ENCODE measurements at regions not wholly inside any gene's neighbourhood (a gene's known extent, or its start where the extent isn't known, plus 50 kb on each side); places are given as distances from the start of the nearest gene placed in this dataset.
A peak's percentile ranks its signal among the peaks of the same experiment; 100 is the strongest.

DNA sequence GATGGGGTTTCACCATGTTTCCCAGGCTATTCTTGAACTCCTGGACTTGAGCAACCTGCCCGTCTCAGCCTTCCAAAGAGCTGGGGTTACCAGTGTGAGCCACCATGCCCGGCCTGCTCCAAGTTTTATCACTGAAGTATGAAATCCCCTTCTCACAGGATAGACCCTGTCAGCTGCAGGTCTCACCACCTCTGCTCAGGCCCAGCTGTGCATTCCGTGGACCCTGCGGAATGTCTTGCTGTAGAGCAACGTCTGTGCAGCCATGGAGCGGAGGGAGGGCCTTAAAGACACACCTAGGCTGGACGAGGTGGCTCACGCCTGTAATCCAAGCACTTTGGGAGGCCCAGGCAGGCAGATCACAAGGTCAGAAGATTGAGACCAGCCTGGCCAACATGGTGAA is 625.4 kb downstream of the BRD1 start:
- DNase-seq: peak in 1 of 2 experiments; percentile 3

DNA sequence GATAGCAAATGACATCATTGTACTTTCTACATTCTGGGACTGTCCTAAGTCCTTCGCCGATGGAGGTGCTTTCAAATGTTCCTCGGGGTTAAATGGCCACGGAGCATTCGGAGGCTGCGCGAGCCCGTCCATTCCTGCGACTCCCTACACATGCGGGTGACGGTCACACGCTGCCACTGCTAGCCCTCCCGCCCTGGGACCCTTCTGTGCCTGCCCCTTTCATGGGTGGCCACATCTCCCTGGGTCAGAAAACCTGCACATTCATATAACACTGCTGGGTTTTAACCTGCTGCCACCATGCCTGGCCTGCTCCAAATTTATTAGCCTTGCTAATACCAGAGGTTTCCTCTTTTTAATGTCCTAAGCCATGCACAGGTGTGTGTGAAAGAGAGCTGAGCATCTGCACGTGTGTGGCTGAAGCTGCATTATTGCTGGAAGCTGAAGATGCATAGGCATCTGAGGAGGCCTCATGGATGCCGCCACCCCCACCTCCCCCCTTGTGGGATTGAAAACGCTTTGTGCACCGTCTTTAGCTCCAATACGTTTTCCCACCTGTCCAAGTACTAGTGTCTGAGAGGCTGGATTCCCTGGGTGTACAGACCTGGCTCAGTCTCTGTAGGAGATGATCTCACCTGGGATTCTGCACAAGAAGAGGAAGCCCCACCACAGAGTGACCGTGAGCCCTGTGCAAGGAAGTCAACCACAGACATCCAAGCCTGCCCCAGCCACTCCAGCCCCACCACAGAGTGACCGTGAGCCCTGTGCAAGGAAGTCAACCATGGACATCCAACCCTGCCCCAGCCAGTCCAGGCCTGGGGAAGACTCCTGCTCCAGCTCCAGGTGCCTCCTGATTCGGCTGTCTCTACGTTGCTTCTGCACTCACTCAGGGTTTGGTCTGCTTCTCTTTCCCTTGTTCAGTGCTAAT is 626.4 kb downstream of the BRD1 start:
- DNase-seq: no peak

DNA sequence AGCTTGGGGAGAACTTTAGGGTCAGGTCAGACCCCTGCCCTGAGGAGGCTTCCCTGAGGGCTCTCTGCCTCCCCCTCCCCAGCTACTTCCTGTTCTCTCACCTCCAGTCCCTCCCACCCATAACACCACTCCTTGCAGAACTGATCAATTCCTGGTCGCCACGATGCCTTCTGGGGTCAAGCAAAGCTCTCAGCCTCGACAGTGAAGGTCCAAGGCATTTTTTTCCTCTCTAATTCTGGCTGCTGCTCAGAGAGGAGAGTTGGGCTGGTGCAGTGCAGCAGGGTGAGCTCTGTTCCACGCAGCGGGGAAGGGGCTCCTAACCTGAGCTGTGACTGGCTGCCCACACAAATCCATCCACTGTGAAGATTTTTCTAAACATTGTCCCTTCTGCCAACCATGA is 628.4 kb downstream of the BRD1 start:
- no peak for DNase-seq

DNA sequence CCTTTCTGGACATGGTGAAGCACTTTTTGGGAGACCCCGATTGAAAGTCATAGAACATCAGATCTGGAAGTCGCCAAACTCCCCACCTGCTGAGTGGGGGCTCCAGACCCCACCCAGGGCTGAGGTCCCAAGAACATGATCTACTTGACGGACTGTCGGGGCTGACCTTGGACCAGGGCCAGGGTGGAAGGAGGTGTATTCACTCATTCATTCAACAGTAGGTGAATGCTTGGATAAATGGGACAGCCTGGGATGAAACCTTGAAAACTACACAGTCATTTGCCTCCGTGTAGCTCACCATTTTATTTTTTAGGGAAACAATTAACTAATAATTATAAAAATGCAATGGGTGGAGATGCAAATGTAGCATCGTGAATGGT is 629.0 kb downstream of the BRD1 start:
- no peak for DNase-seq

DNA sequence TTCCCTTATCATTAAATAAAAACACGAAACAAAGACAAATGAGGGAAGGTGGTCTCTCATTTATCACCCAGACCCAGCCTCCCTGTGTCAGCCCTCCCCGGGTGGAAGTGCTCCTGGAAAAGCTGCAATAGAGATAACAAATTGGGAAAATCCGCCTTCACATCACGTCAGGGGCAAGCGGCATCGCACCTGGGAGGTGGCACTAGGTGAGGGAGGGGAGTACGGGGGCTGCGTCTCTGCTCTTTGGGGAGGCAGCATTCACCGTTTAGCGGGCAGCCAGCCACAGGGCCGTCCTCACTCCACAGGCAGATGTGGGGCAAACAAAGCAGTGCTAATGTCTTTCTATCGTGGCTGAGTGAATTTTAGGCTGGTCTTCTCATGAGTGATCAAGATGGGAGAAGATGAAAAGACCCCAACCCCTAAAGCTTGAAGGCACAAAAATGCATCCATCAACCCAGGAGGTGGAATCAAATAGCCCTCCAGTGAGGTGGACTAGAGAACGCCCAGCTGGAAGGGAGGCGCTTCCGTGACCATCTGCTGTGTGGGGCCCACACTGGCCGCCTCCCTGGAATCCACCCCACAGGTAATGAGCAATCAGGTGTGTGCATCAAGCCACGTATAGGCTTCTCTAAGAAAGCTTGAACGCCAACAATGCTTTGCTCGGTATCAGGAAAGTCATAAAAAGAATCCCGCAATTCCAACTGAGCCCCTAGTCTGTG is 629.5 kb downstream of the BRD1 start:
- no peak for DNase-seq

DNA sequence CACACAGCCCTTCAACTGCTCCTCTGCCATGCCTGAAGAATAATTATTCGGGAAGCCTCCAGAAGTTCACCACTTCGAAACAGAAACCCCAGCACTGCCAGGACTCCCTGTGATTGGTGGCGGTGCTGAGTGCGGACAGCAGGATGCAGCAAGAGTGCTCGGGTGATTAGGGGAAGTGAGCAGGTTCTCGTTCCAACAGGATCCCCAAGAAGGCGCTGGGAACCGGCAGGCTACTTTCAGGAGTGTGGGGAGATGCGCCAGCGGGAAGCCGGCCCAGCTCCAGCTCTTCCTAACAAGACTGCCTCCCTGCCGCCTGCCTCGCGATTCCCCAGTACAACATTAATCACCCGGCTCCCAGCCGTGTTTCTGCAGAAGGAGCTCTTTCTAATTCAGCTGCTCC is 630.2 kb downstream of the BRD1 start:
- no peak for DNase-seq

DNA sequence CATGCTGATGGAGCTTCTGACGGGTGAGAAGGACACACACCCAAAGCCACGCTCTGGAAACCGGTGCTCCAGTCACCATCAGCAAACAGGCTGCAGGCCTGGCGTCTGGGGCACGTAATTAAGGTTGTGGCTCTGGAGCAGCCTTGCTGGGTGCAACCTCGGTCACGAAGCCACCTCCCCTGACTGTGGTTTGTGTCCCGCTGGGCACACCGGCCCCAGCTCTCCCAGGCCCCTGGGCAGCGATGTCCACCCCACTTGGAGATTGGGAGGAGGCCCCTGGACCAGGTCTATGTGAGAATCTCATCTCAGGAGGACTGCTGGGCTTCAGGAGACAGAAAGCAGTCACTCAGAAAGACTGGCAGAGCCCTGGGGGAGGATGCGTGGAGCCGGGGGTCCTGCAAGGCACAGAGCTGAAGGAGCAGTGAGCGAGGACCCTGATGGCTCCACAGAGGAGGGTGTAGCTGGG is 631.6 kb downstream of the BRD1 start:
- DNase-seq: no peak

DNA sequence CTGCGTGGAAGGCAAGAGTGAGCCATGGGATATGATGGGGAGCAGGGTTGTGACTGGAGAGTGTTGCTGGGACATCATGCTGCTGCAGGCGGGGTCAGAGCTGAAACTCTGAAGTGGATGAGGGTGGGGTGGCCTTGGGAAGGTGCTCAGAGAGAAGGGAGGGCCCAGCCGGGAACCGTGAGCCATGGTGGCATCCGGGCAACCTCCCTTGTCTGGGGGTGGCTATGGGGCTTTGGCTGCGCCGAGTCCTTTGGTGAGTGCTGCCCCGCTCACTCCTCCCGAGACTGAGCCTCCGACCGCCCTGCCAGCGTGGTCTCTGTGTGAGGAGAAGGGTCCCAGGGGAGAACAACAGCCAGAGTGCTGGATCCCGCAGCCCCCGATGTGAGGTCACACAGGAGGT is 632.0 kb downstream of the BRD1 start:
- DNase-seq: no peak

DNA sequence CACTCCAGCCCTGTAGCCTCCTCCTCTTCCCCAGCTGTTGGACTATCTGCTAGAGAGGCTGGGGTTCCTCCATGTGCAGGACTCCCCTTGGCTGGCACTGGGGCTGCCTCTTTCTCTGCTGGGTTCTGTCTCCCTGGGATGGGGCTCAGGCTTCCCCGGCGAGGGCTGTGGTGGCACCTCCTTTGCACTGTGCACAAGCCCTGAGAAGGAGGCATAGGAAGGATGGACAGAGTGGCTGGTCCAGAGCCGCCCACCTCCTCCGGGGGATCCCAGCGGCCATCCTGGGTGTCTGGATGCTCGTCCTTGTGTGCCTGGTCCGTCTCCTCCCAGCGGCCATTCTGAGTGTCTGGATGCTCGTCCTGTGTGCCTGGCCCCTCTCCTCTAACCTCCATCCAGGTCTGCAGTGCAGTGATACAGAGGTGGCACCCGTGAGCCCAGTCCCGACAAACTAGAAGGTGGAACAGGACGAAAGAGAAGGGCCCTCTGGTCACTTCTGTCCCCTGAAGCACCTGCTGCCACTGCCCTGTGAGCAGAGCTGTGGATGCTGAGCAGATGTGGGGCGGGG is 633.7 kb downstream of the BRD1 start:
- no peak for DNase-seq

DNA sequence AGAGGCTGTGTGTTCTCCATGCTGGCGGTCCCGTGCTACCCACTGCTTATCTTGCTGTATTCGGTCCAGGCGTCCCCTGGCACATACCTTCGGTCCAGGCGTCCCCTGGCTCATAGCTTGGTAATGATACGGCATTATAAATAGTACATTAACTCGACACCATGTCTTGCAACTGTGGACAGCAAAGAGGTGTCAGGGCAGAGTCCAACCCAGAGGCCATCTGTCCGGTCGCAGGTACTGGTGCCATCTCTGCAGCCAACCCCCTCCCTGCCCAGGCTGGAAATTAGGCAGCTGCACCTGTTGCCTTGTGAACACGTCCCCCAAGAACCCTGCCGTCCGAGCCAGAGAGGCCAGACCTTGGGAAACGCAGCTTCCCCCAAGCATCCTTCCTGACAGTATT is 634.3 kb downstream of the BRD1 start:
- DNase-seq: no peak

DNA sequence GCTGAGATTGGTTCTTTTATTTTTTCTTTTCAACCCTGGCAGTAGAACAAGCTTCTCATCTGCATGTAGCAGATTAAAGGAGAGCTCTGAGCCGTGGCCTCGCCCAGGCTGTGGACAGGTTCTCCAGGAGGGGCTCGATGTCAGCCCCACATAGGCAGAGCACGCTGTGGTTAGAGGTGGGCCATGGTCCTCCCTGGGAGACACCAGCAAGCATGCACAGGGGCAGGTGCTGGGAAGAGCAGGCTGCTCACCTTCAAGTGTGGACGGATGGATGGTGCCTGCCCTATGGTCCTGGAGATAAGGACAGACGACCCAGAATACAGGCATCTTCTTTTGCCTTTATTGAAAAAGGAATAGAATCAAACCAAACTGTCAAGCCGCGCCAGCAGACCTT is 634.8 kb downstream of the BRD1 start:
- no peak for DNase-seq

DNA sequence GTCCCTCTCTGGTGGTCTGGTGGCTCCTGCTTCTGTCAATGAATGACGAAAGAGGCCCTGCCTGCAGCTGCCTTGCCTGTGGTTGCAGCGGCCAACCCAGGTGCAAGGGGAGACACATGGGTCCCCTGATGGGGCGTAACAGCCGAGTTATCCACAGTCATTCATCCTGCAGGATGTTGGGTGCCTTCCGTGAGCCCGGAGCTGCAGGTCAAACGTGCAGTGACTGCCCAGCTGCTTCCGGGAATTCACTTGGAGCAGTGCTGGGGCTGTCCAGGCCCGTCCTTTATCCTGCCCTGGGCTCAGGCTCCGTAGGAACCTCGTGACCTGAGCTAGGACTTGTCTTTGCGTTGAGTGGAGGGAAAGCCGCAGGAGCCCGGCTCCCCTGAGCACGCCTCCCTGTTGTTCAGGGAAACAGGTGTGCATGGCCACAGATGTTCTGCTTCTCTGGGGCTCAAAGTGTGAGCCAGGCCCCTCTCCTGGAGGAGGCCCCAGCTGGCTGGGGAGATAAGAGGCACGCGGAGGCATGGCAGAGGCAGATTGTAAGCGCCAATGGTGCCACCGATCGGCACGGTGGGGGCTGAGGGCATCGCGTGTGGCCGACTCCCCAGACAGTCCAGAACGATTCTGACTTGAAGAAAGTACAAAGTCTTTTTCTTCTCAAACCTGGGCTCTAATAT is 635.4 kb downstream of the BRD1 start:
- no peak for DNase-seq

DNA sequence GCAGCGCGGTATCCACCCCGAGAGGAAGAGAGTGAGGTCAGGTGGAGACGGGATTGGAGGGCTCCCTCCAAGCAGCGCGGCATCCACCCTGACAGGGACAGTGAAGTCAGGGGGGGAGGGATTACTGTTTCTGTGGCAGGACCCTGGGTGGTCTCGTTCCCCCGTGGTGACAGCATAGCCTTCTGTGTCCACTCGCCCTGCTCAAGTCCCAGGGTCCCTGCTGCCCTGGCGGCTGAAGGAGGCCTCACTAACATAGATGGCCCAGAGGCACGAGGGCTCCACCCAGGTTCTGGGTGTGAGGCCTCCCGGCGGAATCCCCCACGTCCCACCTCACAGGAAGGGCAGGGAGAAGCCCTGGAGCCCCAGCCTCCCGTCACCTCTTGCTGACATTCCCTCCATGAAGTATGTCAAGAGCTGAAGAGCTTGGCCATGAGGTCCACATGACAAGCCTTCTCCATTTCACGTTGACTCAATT is 636.1 kb downstream of the BRD1 start:
- DNase-seq: no peak

DNA sequence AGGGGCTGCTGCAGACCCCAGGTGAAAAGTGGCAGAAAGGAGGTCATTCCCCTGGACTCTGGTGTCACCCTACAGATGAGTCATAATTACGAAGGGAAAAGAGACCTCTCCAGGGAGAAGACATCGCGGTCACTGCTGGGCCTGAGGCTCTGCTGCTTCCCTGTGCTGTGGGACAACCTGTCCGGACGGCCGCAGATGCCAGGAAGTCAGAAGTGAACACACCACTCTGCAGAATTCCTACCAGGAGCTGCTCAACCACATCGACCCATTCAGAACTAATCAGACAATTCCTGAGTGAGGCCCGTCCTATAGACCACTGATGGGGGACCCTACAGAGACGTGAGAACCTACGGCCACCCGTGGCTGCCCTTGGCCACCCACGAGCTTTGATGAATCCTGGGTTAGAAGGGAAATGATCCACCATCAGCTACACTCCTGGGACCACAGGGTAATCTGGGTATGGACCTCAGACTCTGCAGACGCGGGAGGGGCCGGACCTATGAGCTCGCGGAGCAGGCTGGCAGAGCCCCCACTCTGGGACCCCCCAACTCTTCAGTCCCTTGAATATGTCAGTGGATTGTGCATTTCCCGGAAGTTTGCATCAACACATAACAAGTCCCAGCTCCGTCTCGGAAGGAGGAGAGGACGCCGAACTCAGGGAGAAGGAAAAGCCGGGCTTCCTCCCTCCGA is 636.7 kb downstream of the BRD1 start:
- no peak for DNase-seq

DNA sequence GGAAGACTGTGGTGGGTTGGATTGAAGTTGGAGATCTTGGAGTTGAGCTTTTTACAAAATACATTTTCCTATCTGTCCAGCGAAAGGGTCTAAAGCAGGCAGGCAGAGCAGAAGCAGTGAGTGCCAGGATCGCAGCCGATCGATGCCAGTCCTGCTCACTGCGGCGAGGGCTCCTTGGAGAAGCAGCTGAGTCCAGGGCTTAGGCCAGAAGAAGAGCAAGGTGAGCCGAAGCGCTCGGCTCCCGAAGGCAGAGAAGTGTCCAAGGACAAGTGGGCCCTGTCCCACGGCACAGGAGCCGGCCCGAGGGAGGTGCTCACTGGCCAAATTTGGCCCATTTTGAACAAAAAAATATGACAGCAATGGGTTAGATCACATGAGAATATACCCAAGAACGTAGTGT is 637.8 kb downstream of the BRD1 start:
- DNase-seq: no peak

DNA sequence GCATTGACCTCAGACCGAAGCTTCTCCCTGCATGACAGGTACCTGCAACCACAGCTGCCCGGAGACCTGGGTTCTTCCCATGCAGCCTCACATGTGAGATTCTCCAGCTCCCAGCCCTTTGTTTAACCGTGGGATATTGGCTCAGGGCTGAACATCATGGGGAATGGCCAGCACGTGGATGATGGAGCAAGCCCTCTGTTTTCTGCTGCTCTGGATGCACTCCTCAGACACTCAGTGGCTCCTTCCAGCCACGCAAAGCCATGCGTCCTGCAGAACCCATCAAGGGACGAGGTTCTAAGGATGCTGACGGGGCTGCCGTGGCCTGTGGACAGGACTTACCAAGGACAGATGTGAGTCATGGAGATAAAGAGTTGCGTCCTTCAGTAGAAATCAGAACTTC is 639.1 kb downstream of the BRD1 start:
- no peak for DNase-seq

DNA sequence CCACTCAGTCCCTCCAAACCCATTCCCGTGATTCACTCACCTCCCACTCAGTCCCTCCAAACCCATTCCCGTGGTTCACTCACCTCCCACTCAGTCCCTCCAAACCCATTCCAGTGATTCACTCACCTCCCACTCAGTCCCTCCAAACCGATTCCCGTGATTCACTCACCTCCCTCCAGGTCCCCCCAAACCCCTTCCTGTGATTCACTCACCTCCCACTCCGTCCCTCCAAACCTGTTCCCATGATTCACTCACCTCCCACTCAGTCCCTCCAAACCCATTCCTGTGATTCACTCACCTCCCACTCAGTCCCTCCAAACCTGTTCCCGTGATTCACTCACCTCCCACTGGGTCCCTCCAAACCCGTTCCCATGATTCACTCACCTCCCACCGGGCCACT is 639.6 kb downstream of the BRD1 start:
- no peak for DNase-seq

DNA sequence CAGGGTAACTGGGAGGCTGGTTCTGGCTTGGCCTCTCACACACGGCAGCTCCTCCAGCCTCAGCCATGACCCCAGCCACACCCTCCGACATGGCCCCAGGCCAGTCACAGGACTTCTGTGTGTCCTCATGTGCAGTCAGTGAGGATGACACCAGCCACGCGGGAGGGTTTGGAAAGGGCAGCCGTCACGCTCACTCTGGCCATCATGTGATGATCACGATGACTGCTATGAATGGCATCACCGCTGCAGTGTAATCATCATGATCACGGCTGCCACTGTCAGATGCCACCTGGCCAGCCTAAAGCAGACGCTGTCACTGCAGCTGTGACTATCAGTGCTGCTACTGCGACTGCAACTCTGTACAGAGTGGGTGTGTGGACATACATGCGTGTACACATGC is 640.9 kb downstream of the BRD1 start:
- DNase-seq: no peak

DNA sequence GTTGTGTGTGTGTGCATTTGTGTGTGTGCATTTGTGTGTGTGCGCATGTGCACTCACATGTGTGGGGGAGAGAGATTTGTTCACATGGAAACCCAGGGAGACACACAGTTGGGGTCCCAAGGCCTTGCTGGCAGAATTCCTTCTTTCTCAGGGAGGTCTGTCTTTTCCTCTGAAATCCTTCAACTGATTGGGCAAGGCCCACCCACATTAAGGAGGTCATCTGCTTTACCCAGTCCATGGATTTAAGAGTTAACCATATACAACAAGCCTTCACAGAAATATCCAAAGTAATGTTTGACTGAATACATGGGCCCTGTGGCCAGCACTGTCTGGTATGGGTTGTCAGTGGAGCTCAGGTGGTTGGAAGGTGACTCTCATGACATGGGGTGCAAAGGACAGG is 641.4 kb downstream of the BRD1 start:
- DNase-seq: no peak

DNA sequence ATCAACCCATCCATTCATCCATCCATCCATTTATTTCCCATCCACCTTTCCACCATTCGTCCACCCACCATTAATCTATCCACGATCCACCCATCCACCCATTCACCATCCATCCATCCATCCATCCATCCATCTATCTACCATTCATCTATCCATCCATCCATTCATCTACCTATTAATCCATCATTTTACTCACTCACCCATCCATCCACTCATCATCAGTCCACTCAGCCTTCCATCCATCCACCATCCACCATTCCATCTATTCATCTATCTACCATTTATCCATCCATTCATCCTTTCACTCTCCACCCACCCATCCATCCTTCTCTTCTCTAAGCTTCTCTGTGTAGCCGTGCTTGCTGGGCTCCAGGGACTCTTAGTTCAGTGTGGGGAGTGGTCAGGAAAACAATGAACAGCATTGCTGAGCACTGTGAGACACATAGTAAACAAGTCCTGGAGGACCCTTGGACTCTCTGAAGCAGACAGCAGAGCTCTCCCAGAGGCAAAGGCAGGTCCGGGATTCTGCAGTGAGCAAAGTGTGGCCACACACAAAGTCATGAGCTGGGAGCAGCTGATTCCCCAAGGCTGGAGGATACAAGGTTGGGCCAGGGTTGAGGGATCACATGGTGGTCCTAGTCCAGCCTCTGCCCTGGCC is 642.2 kb downstream of the BRD1 start:
- DNase-seq: no peak

DNA sequence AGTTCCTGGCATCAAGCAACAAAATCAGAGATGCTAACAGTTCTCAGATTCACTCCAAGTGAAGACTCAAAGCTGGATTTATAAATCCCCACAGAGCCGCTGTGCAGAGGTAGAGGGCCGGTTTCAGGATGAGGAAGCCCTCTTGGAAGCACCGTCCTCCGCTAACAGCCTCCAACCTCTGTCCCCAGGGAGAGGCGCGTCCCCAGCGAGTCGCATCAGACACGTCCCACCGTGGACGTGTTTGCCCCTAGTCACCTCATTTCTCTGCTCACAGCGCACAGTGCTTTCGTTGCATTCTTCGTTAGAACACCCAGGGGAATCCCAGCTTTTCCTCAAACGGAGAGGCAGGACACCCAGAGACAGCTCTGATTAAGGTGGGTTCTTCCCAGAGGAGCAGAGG is 642.9 kb downstream of the BRD1 start:
- DNase-seq: no peak

DNA sequence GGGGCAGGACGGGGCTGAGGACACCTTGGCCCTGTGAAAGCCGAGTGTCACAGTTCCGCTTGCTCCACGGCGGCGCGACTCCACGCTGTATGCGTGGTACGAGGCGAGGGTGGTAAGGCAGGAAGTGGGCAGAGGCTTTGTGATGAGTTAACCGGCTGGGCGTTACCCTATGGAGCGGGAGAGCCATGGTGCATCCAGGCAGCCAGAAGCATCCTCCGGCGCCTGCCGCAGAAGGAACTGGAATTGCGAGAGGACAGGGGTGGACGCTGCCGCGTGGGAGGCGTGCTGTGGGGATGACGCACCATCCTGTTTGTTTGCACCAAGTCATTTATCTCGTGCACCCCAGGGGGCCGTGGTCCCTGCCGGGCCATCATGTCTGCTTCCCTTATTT is 643.9 kb downstream of the BRD1 start:
- no peak for DNase-seq

Measured in activated T-cell treated with anti-CD3 and anti-CD28 coated beads, Interleukin-2, amount 50 U/mL, for 48 hours (primary cell).